Gastrocnemius medialis (tissue), 4 donors: ENCODE measurements at regions not wholly inside any gene's neighbourhood (a gene's known extent, or its start where the extent isn't known, plus 50 kb on each side); places are given as distances from the start of the nearest gene placed in this dataset.

Source experiments
- ATAC-seq, 2 donors: fragments of 150-250 bp; one replicate each; pipeline ENCODE4 v1.9.1; 2016
- DNase-seq, 2 donors: peaks; one replicate each; pipeline ENCODE4 v3.0.0-alpha.2; 2019
- H3K27ac ChIP-seq, 4 donors: fragments of 200-600 bp; sonication (generic); 1 replicate in 1 of 4; 2 replicates in 3 of 4; pipeline ENCODE4 v1.5.1; 2016 to 2018; ENCODE audit warnings: mild to moderate bottlenecking in 2 of 4, moderate library complexity in 1 of 4
- H3K27me3 ChIP-seq, 3 donors: fragments of 200-600 bp; sonication (generic) in 2 of 3; 1 replicate in 1 of 3; 2 replicates in 2 of 3; pipeline versions ENCODE4 v1.5.1 to v1.6.0; 2016 to 2019; ENCODE audit warnings: mild to moderate bottlenecking in 1 of 3, moderate library complexity in 1 of 3
- H3K36me3 ChIP-seq, 2 donors: fragments of 200-600 bp; sonication (generic) in 1 of 2; one replicate each; pipeline ENCODE4 v1.5.1; 2017 to 2018
- H3K4me1 ChIP-seq, 2 donors: fragments of 200-600 bp; sonication (generic) in 1 of 2; one replicate each; pipeline ENCODE4 v1.5.1; 2016 to 2017; ENCODE audit warnings: mild to moderate bottlenecking in 2 of 2
- H3K4me3 ChIP-seq, 4 donors: fragments of 200-600 bp; sonication (generic) in 3 of 4; 1 replicate in 1 of 4; 2 replicates in 3 of 4; pipeline ENCODE4 v1.5.1; 2016 to 2019; ENCODE audit warnings: mild to moderate bottlenecking in 2 of 4
- H3K9me3 ChIP-seq, 3 donors: fragments of 200-600 bp; sonication (generic) in 2 of 3; 1 replicate in 1 of 3; 2 replicates in 2 of 3; pipeline ENCODE4 v1.5.1; 2016 to 2019
- CTCF ChIP-seq, 5 experiments: fragments of 450-650 bp in 3 of 5; fragments of 200-600 bp in 2 of 5; sonication (generic) in 2 of 5; IDR thresholded peaks in 4 of 5; conservative IDR thresholded peaks in 1 of 5; 1 replicate in 4 of 5; 2 replicates in 1 of 5; pipeline ENCODE4 v1.5.1; 2016 to 2019; ENCODE audit warnings: antibody characterized with exemption in 5 of 5, mild to moderate bottlenecking in 3 of 5, moderate library complexity in 3 of 5
- POLR2A ChIP-seq, 2 donors: fragments of 450-650 bp; IDR thresholded peaks; one replicate each; pipeline ENCODE4 v1.6.1; 2017; ENCODE audit warnings: antibody characterized with exemption in 2 of 2, mild to moderate bottlenecking in 2 of 2, moderate library complexity in 2 of 2
- in situ Hi-C, 4 donors: fragments of 200-750 bp; cut with MboI; loops; one replicate each; pipeline versions ENCODE4 v1.15.0 to v1.8.0; 2017; ENCODE audit warnings: low sequenced_read_pairs in 4 of 4
- intact Hi-C: fragments of 100-400 bp; cut with DNase I; formaldehyde crosslinking; loops from one replicate; pipeline ENCODE4 v1.15.1; 2023; ENCODE audit warnings: low total_unique reads

- H3K36me3 ChIP-seq: no peaks in the 10 kb centered on the region
- no peaks in the 10 kb centered on the region for H3K9me3 ChIP-seq
- no peak for TF ChIP-seq POLR2A (IDR thresholded peaks at IDR 0.05)
- TF ChIP-seq CTCF (IDR thresholded peaks at IDR 0.05 in 4 of 5, conservative IDR thresholded peaks at IDR 0.05 in 1 of 5): no peak
- H3K27ac ChIP-seq: no peak overlapping the region
- intact Hi-C loops: no loop called here
- DNase-seq (no peak), ATAC-seq (no peak)
- H3K4me1 ChIP-seq: no peaks in the 10 kb centered on the region
- in situ Hi-C loops: no loop called here
- no peak overlapping the region for H3K4me3 ChIP-seq
- H3K27me3 ChIP-seq: peaks cover 0 to 8% (median 0%) of the 10 kb centered on the region in 3 donors
Observed at GRCh38 chr15:69623392-69624154, 171.0 kb downstream of the RPLP1 start.

- no peak overlapping the region for H3K4me3 ChIP-seq
- in situ Hi-C loops (no loop called here), intact Hi-C loops (no loop called here)
- no peak overlapping the region for H3K27ac ChIP-seq
- H3K36me3 ChIP-seq: no peaks in the 10 kb centered on the region
- DNase-seq: no peak
- peaks cover 0 to 8% (median 0%) of the 10 kb centered on the region in 3 donors for H3K27me3 ChIP-seq
- no peaks in the 10 kb centered on the region for H3K4me1 ChIP-seq
- no peak for TF ChIP-seq CTCF (IDR thresholded peaks at IDR 0.05 in 4 of 5, conservative IDR thresholded peaks at IDR 0.05 in 1 of 5)
- TF ChIP-seq POLR2A (IDR thresholded peaks at IDR 0.05): no peak
- no peaks in the 10 kb centered on the region for H3K9me3 ChIP-seq
- ATAC-seq: no peak
Observed at GRCh38 chr15:69624155-69624520, 171.5 kb downstream of the RPLP1 start.

GRCh38 chr15:69624816-69625215 lies 172.2 kb downstream of the RPLP1 start:
- no peak overlapping the region for H3K4me3 ChIP-seq
- H3K27me3 ChIP-seq: peaks cover 0 to 8% (median 0%) of the 10 kb centered on the region in 3 donors
- ATAC-seq: no peak
- intact Hi-C loops: no loop called here
- no peaks in the 10 kb centered on the region for H3K9me3 ChIP-seq
- in situ Hi-C loops: no loop called here
- no peak for DNase-seq
- H3K4me1 ChIP-seq: no peaks in the 10 kb centered on the region
- no peak overlapping the region for H3K27ac ChIP-seq
- H3K36me3 ChIP-seq: no peaks in the 10 kb centered on the region
- no peak for TF ChIP-seq CTCF (IDR thresholded peaks at IDR 0.05 in 4 of 5, conservative IDR thresholded peaks at IDR 0.05 in 1 of 5)
- no peak for TF ChIP-seq POLR2A (IDR thresholded peaks at IDR 0.05)

GRCh38 chr15:69625328-69625727 lies 172.7 kb downstream of the RPLP1 start:
- Histone ChIP-seq H3K36me3 (no peaks in the 10 kb centered on the region), H3K9me3 (no peaks in the 10 kb centered on the region), H3K4me1 (no peaks in the 10 kb centered on the region), H3K4me3 (no peak overlapping the region), H3K27ac (no peak overlapping the region), H3K27me3 (peaks cover 0 to 8% (median 0%) of the 10 kb centered on the region in 3 donors)
- no peak for ATAC-seq
- no peak for TF ChIP-seq CTCF (IDR thresholded peaks at IDR 0.05 in 4 of 5, conservative IDR thresholded peaks at IDR 0.05 in 1 of 5)
- no peak for TF ChIP-seq POLR2A (IDR thresholded peaks at IDR 0.05)
- in situ Hi-C loops: no loop called here
- no peak for DNase-seq
- intact Hi-C loops: no loop called here
